K562 (cell line): ENCODE measurements at regions not wholly inside any gene's neighbourhood (a gene's known extent, or its start where the extent isn't known, plus 50 kb on each side); places are given as distances from the start of the nearest gene placed in this dataset.

Experiments
- ATAC-seq: fragments of 200-7000 bp; cut with Tn5 transposase; 3 replicates; pipeline ENCODE4 v1.9.1; 2020; ENCODE audit warnings: moderate library complexity
- BruUV-seq: library from RNA; stranded (reverse); fragments of 400-500 nt; replicated peaks from 2 replicates; lab custom pipeline; 2021; lab: Mats Ljungman, UMichigan
- CTCF ChIA-PET: fragments of 300-600 bp; formaldehyde crosslinking; extraction: SDS; loops from one replicate; lab custom pipeline; 2021; ENCODE audit warnings: low intra/inter-chr PET ratio; lab: Yijun Ruan, JAX
- POLR2A ChIA-PET: fragments of 300-600, 350-650 bp; sonication (Branson Sonifier 250); formaldehyde crosslinking; extraction: SDS; loops from one replicate; lab custom pipeline; 2021; ENCODE audit warnings: antibody characterized with exemption, inconsistent platforms; lab: Yijun Ruan, JAX
- DNase-seq, 4 experiments: peaks; one replicate each; pipeline versions ENCODE4 v3.0.0 to v3.0.0-alpha.2; 2011 to 2018; ENCODE audit warnings: low spot score in 3 of 4, mixed read lengths in 3 of 4; ENCODE audit errors: extremely low read depth in 1 of 4
- FAIRE-seq: peaks from 2 replicates; lab custom pipeline; 2011; peaks lifted over from hg19 to GRCh38; lab: Jason Lieb, UNC
- H2AFZ ChIP-seq: 2 replicates; pipeline ENCODE4 v1.6.0; 2011; ENCODE audit warnings: low read depth, low read length, control low read depth, inconsistent platforms
- H3K27ac ChIP-seq: fragments of 200-600 bp; 3 replicates; pipeline ENCODE4 v1.8.0; 2011; ENCODE audit warnings: low read depth, mild to moderate bottlenecking, control low read depth, inconsistent platforms, low read length, moderate library complexity, mixed read lengths; ENCODE audit errors: extremely low read depth
- H3K27me3 ChIP-seq, 2 experiments: fragments of 300-600 bp in 1 of 2; 2 replicates in 1 of 2; 3 replicates in 1 of 2; pipeline versions ENCODE4 v1.6.0 to v1.8.0; 2011; ENCODE audit warnings: inconsistent platforms in 2 of 2, low read length in 2 of 2, mild to moderate bottlenecking in 1 of 2, mixed read lengths in 1 of 2, moderate library complexity in 1 of 2; ENCODE audit not compliant: control insufficient read depth in 2 of 2, insufficient read depth in 2 of 2
- H3K36me3 ChIP-seq: fragments of 300-600 bp; 3 replicates; pipeline ENCODE4 v1.8.0; 2011; ENCODE audit warnings: mild to moderate bottlenecking, low read length, inconsistent platforms; ENCODE audit not compliant: control insufficient read depth, insufficient read depth
- H3K4me1 ChIP-seq, 2 experiments: fragments of 200-600 bp in 1 of 2; replicated peaks in 1 of 2; 2 replicates in 1 of 2; 3 replicates in 1 of 2; pipeline versions ENCODE4 v1.5.1 to v1.8.0; 2011; ENCODE audit warnings: inconsistent platforms in 2 of 2, low read length in 2 of 2, mild to moderate bottlenecking in 1 of 2, mixed read lengths in 1 of 2, moderate library complexity in 1 of 2; ENCODE audit not compliant: control insufficient read depth in 2 of 2, insufficient read depth in 2 of 2
- H3K4me2 ChIP-seq: 2 replicates; pipeline ENCODE4 v1.6.1; 2011; ENCODE audit warnings: low read length, control low read depth, inconsistent platforms, mixed read lengths; ENCODE audit not compliant: insufficient read depth
- H3K4me3 ChIP-seq: fragments of 200-600 bp; sonication (generic), shearing (Covaris generic); 2 replicates; pipeline ENCODE4 v1.5.1; 2016; ENCODE audit warnings: control low read depth, inconsistent platforms
- H3K79me2 ChIP-seq: fragments of 200-600 bp; 3 replicates; pipeline ENCODE4 v1.8.0; 2011; ENCODE audit warnings: low read length, inconsistent platforms; ENCODE audit not compliant: control insufficient read depth, insufficient read depth
- H3K9ac ChIP-seq, 2 experiments: 2 replicates each; pipeline versions ENCODE4 v1.6.0 to v1.6.1; 2011; ENCODE audit warnings: low read depth in 2 of 2, low read length in 2 of 2, control low read depth in 1 of 2, inconsistent platforms in 1 of 2, mild to moderate bottlenecking in 1 of 2, mixed read lengths in 1 of 2; ENCODE audit not compliant: insufficient read depth in 1 of 2
- H3K9me1 ChIP-seq: one replicate; pipeline ENCODE4 v1.6.0; 2011; ENCODE audit warnings: inconsistent platforms, mild to moderate bottlenecking, low read length, moderate library complexity; ENCODE audit not compliant: control insufficient read depth, insufficient read depth
- H3K9me3 ChIP-seq: replicated peaks from 2 replicates; pipeline ENCODE4 v1.5.1; 2011; ENCODE audit warnings: low read depth, low read length, inconsistent platforms; ENCODE audit not compliant: control insufficient read depth, insufficient read depth
- H4K20me1 ChIP-seq: replicated peaks from 2 replicates; pipeline ENCODE4 v1.6.1; 2011; ENCODE audit warnings: low read length, inconsistent platforms, mixed read lengths; ENCODE audit not compliant: control insufficient read depth, insufficient read depth
- CBX2 ChIP-seq: fragments of 200-600 bp; sonication (generic); IDR thresholded peaks from one replicate; pipeline ENCODE4 v1.6.1; 2012; ENCODE audit warnings: mild to moderate bottlenecking, low read length, inconsistent platforms; ENCODE audit not compliant: insufficient read depth, poor library complexity, severe bottlenecking
- CBX5 ChIP-seq: IDR thresholded peaks from 2 replicates; pipeline ENCODE4 v1.6.1; 2014; ENCODE audit warnings: low read depth, borderline replicate concordance
- FOXO4 ChIP-seq: fragments of 450-650 bp; formaldehyde crosslinking; IDR thresholded peaks from 2 replicates; pipeline ENCODE4 v1.4.0; 2020; ENCODE audit warnings: mild to moderate bottlenecking, moderate library complexity
- HNRNPLL ChIP-seq: fragments of 200-400 bp; formaldehyde crosslinking; IDR thresholded peaks from 2 replicates; pipeline ENCODE4 v1.6.1; 2017; ENCODE audit warnings: low read length, low read depth, mild to moderate bottlenecking; ENCODE audit not compliant: poor library complexity, severe bottlenecking
- MAFG ChIP-seq: fragments of 450-650 bp; conservative IDR thresholded peaks from 2 replicates; pipeline ENCODE4 v1.6.1; 2016; ENCODE audit warnings: missing genetic modification characterization, missing compliant biosample characterization
- NFE2 ChIP-seq: IDR thresholded peaks from 2 replicates; pipeline ENCODE4 v1.6.1; 2014; ENCODE audit warnings: antibody characterized with exemption, low read depth
- NFE2L1 ChIP-seq: fragments of 450-650 bp; IDR thresholded peaks from 2 replicates; pipeline ENCODE4 v1.6.1; 2016; ENCODE audit warnings: missing genetic modification characterization, low read depth, mild to moderate bottlenecking, missing compliant biosample characterization, moderate library complexity, borderline replicate concordance
- PKNOX1 ChIP-seq: fragments of 450-650 bp; IDR thresholded peaks from 2 replicates; pipeline ENCODE4 v1.6.1; 2016
- SIN3B ChIP-seq: fragments of 450-650 bp; IDR thresholded peaks from 2 replicates; pipeline ENCODE4 v1.6.1; 2017; ENCODE audit warnings: low read depth, mild to moderate bottlenecking, moderate library complexity
- SNRNP70 ChIP-seq: fragments of 200-400 bp; formaldehyde crosslinking; optimal IDR thresholded peaks from 2 replicates; pipeline ENCODE3; 2017; ENCODE audit warnings: low read depth, low read length
- TEAD2 ChIP-seq: fragments of 450-650 bp; IDR thresholded peaks from 2 replicates; pipeline ENCODE4 v1.6.1; 2016; ENCODE audit warnings: missing genetic modification characterization, control low read depth, missing compliant biosample characterization
- TOE1 ChIP-seq, 2 experiments: fragments of 450-650 bp in 1 of 2; sonication (generic) in 1 of 2; formaldehyde crosslinking in 1 of 2; IDR thresholded peaks; 2 replicates each; pipeline versions ENCODE4 v1.7.1 to v1.8.0; 2016 to 2022; ENCODE audit warnings: borderline replicate concordance in 2 of 2, mild to moderate bottlenecking in 2 of 2, antibody characterized with exemption in 1 of 2, inconsistent platforms in 1 of 2, low read depth in 1 of 2, missing genetic modification reagents in 1 of 2, moderate library complexity in 1 of 2
- TRIM25 ChIP-seq: fragments of 450-650 bp; IDR thresholded peaks from 2 replicates; pipeline ENCODE4 v1.7.0; 2016; ENCODE audit warnings: borderline replicate concordance
- WGBS: fragments of 100-300 bp; shearing (Covaris generic); methylation state at CpG from one replicate; pipeline ENCODE4 v1.1.6; 2016; ENCODE audit warnings: low coverage, mixed read lengths; ENCODE audit not compliant: insufficient coverage; ENCODE audit errors: missing lambda C conversion rate; 5-methylcytosine and 5-hydroxymethylcytosine counted together
- in situ Hi-C: fragments of 300-500 bp; cut with MboI; formaldehyde crosslinking; loops from 4 replicates; pipeline ENCODE4 v1.15.0; 2018; ENCODE audit warnings: inconsistent platforms, mixed read lengths
- intact Hi-C: fragments of 100-400 bp; cut with micrococcal nuclease; formaldehyde crosslinking; loops from 2 replicates; pipeline ENCODE4 v1.14.2; 2022

GRCh38 chr11:103541186-103541795 lies 432.1 kb downstream of the DYNC2H1 start:
- intact Hi-C loops, result no loop called here
- POLR2A ChIA-PET, result no interaction called here

GRCh38 chr11:103542851-103543250 lies 433.6 kb downstream of the DYNC2H1 start:
- Histone ChIP-seq H3K79me2 (no peaks in the 10 kb centered on the region), H3K4me3 (no peak overlapping the region), H3K4me1 (no peaks in the 10 kb centered on the region), H2AFZ (no peak overlapping the region), H3K9me3 (no peaks in the 10 kb centered on the region; the same call in 1 of the 2 replicates), H4K20me1 (no peaks in the 10 kb centered on the region), H3K9me1 (no peaks in the 10 kb centered on the region), H3K9ac (no peak overlapping the region), H3K27ac (no peak overlapping the region), H3K36me3 (no peaks in the 10 kb centered on the region), H3K4me2 (no peak overlapping the region), H3K27me3 (no peaks in the 10 kb centered on the region)
- FAIRE-seq (no peak), DNase-seq (no peak), ATAC-seq (no peak)
- POLR2A ChIA-PET, result no interaction called here
- in situ Hi-C loops (no loop called here), intact Hi-C loops (no loop called here)
- CTCF ChIA-PET, result no interaction called here
- WGBS, result 0% methylated on average over 3 of the region's 3 CpGs
- BruUV-seq, result no TSS peak
- no peak for TF ChIP-seq PKNOX1
- TF ChIP-seq NFE2L1 (tag), result no peak
- TF ChIP-seq HNRNPLL, result no peak
- TF ChIP-seq FOXO4 (CRISPR knock-in tag), result no peak
- no peak for TF ChIP-seq TRIM25
- TF ChIP-seq SNRNP70, result no peak
- no peak for TF ChIP-seq TOE1 (IDR thresholded peaks at IDR 0.05; ENCODE audit: borderline replicate concordance)
- no peak for TF ChIP-seq TOE1 (CRISPR knock-in tag; IDR thresholded peaks at IDR 0.05; ENCODE audit: borderline replicate concordance, low read depth)
- TF ChIP-seq SIN3B, result no peak

More at GRCh38 chr11:103541186-103541795, 432.1 kb downstream of the DYNC2H1 start:
- DNase-seq (peak in 1 of 4 experiments; percentile 7), ATAC-seq (no peak), FAIRE-seq (no peak)
- no peaks in the 10 kb centered on the region for H3K36me3 ChIP-seq
- no peaks in the 10 kb centered on the region for H3K9me1 ChIP-seq
- no peaks in the 10 kb centered on the region for H3K79me2 ChIP-seq
- no peak overlapping the region for H3K27ac ChIP-seq
- no peaks in the 10 kb centered on the region for H4K20me1 ChIP-seq
- in situ Hi-C loops, result no loop called here
- no peaks in the 10 kb centered on the region; the same call in 1 of the 2 replicates for H3K9me3 ChIP-seq
- no peak overlapping the region for H3K4me2 ChIP-seq
- no peaks in the 10 kb centered on the region for H3K4me1 ChIP-seq
- no peak overlapping the region for H3K4me3 ChIP-seq
- no peaks in the 10 kb centered on the region for H3K27me3 ChIP-seq
- 0% methylated on average over 4 of the region's 4 CpGs for WGBS
- no peak overlapping the region for H2AFZ ChIP-seq
- CTCF ChIA-PET, result no interaction called here
- no TSS peak for BruUV-seq
- no peak overlapping the region for H3K9ac ChIP-seq
- TF ChIP-seq CBX5 (0 out of 2 replicates have a peak, but pooled peaks have one; percentile 18), MAFG (tag) (peak; percentile 28; the same call in 1 of the 2 replicates), NFE2 (0 out of 2 replicates have a peak, but pooled peaks have one; percentile 24), TEAD2 (no peak), CBX2 (no peak)
- TF ChIP-seq, all 486 proteins: peak for 3
